GM23248 (cell line): ENCODE measurements at regions not wholly inside any gene's neighbourhood (a gene's known extent, or its start where the extent isn't known, plus 50 kb on each side); places are given as distances from the start of the nearest gene placed in this dataset.
"Not testable (repeated sequence)": the region's sequence is repeated elsewhere in the genome, so short reads cannot be mapped to it uniquely, and the experiment has no call there.

Experiments
- EZH2 ChIP-seq: fragments of 200-600 bp; sonication (generic); IDR thresholded peaks from 2 replicates; pipeline ENCODE4 v1.6.1; 2018; ENCODE audit warnings: antibody characterized with exemption, mild to moderate bottlenecking; ENCODE audit not compliant: insufficient read depth, poor library complexity, severe bottlenecking
- EZH2phosphoT487 ChIP-seq: fragments of 200-600 bp; sonication (generic); IDR thresholded peaks from 2 replicates; pipeline ENCODE4 v1.6.1; 2018; ENCODE audit warnings: antibody characterized with exemption, moderate library complexity, mild to moderate bottlenecking, low read depth; ENCODE audit not compliant: insufficient read depth

GRCh38 chr14:19093227-19093626, 126.0 kb downstream of the POTEM start:
- not testable (repeated sequence) for TF ChIP-seq EZH2phosphoT487, EZH2
